ENCODE measurements at regions not wholly inside any gene's neighbourhood (a gene's known extent, or its start where the extent isn't known, plus 50 kb on each side); places are given as distances from the start of the nearest gene placed in this dataset.
"Not testable (repeated sequence)": the region's sequence is repeated elsewhere in the genome, so short reads cannot be mapped to it uniquely, and the experiment has no call there.

DNA sequence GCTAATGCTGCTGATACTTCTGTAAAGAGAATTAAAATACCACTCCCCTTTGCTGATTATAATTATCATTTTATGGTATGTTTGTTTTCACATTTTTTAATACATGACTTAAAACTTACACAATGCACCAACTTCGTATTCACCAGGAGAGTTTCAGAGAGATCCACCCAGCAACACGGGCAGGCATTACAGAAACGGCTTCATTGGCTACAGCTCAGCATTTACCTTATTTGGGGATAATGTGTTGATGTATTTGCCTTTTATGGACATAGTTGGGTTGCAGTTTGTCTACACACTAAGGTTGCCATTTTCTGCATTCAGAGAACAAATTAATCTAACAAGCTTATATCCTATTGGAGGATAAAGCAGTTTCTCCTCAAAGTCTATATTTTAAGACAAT is 423.6 kb downstream of the PRDM9 start:
- H3K36me3 Mint-ChIP-seq (ENCODE audit: low read depth), result no peaks in the 10 kb centered on the region
- no peaks in the 10 kb centered on the region for H3K4me1 Mint-ChIP-seq
- CTCF ChIA-PET, result no interaction called here
- DNase-seq, result no peak
- H3K4me3 Mint-ChIP-seq, result no peak overlapping the region
- no peaks in the 10 kb centered on the region for H3K27me3 Mint-ChIP-seq
- H3K9me3 Mint-ChIP-seq, result peaks cover 6% of the 10 kb centered on the region
- H3K27ac Mint-ChIP-seq, result no peak overlapping the region
- POLR2A ChIA-PET, result no interaction called here

DNA sequence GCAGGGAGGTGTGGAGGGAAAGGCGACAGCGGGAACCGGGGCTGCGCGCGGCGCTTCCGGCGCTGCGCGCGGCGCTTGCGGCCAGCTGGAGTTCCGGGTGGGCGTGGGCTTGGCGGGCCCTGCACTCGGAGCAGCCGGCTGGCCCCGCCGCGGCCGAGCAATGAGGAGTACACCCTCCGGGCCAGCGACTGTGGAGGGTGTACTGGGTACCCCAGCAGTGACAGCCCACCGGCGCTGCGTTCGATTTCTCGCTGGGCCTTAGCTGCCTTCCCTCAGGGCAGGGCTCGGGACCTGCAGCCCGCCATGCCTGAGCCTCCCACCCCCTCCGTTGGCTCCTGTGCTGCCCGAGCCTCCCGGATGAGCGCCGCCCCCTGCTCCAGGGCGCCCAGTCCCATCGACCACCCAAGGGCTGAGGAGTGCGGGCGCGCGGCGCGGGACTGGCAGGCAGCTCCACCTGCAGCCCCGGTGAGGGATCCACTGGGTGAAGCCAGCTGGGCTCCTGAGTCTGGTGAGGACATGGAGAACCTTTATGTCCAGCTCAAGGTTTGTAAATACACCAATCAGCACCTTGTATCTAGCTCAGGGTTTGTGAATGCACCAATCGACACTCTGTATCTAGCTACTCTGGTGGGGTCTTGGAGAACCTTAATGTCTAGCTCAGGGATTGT is 444.0 kb downstream of the PRDM9 start:
- H3K27me3 Mint-ChIP-seq; POLR2A ChIA-PET; H3K4me1 Mint-ChIP-seq; H3K36me3 Mint-ChIP-seq (ENCODE audit: low read depth); DNase-seq: not testable (repeated sequence)
- CTCF ChIA-PET, result interaction anchor here (0.5 kb wide), 1 partner anchor 1894 kb away, joined by 3 read pairs; no protein-coding TSS in a partner anchor
- peak overlapping the region; percentile 89 for H3K27ac Mint-ChIP-seq
- H3K4me3 Mint-ChIP-seq, result peak overlapping the region; percentile 65
- H3K9me3 Mint-ChIP-seq, result peaks cover 12% of the 10 kb centered on the region

DNA sequence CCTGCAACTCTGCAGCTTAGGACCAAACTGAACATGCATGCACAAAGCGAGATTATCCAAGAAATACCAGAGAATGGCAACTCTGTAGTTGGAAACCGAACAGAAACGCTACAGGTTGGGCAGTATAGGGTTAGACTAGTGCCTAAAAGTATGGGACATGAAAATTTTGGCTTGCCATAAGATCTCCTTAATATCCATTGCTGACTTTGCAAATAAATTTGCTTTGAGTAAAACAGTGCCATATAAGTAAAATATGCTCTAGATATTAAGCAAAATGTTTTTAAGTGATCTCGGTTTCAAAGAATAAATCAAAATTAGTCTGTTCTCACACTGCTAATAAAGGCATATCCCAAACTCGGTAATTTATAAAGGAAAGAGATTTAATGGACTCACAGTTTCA is 456.0 kb downstream of the PRDM9 start:
- Mint-ChIP-seq H3K4me3 (no peak overlapping the region), H3K27ac (no peak overlapping the region), H3K36me3 (ENCODE audit: low read depth) (no peaks in the 10 kb centered on the region), H3K4me1 (no peaks in the 10 kb centered on the region), H3K9me3 (peaks cover 2% of the 10 kb centered on the region), H3K27me3 (no peaks in the 10 kb centered on the region)
- CTCF ChIA-PET, result no interaction called here
- no peak for DNase-seq
- POLR2A ChIA-PET, result no interaction called here

DNA sequence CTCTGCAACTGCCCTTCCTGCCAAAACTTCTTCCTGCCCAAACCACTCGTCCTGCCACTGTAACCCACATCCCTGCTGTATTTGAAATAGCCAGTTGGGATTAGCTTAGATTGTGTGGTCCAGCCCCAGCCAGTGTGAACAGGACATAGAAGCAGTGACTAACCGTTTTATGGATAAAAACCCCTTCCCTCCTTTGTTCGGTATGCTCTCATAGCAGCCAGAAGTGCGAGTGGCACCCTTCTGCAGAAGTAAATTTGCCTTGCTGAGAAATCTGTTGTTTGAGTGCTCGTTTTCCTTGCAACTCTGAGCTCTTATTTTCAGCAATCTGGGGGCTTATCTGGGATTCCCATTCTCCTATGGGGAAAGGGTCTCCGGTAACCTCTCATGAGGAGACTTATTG is 470.0 kb downstream of the PRDM9 start:
- Mint-ChIP-seq H3K27me3 (no peaks in the 10 kb centered on the region), H3K27ac (no peak overlapping the region), H3K36me3 (ENCODE audit: low read depth) (no peaks in the 10 kb centered on the region), H3K9me3 (peaks cover 24% of the 10 kb centered on the region), H3K4me1 (no peaks in the 10 kb centered on the region), H3K4me3 (no peak overlapping the region)
- no peak for DNase-seq
- POLR2A ChIA-PET, result no interaction called here
- CTCF ChIA-PET, result interaction anchor here (0.6 kb wide), 1 partner anchor 660 kb away, joined by 3 read pairs; no protein-coding TSS in a partner anchor

DNA sequence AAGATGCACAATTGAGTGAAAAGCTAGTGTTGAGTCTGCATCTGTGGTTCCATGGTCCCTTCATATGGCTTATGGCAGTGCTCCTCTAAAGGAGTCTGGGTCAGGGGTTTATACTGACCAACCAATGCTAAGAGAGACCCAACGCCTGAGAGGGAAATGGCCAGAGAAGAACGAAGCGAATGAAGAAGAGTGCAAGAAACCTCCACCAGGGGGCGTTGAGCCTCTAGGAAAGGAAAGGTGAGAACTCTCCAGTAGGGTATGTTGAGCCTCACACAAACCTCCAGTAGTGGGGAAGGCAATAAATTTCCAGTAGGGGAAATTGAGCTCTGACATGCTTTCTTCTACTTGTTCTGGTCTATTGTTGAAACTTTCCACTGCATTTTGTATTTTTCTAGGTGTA is 470.6 kb downstream of the PRDM9 start:
- Mint-ChIP-seq H3K36me3 (ENCODE audit: low read depth) (no peaks in the 10 kb centered on the region), H3K4me1 (no peaks in the 10 kb centered on the region), H3K9me3 (peaks cover 24% of the 10 kb centered on the region), H3K27ac (no peak overlapping the region), H3K27me3 (no peaks in the 10 kb centered on the region), H3K4me3 (no peak overlapping the region)
- ChIA-PET POLR2A (no interaction called here), CTCF (no interaction called here)
- DNase-seq, result peak; percentile 8

DNA sequence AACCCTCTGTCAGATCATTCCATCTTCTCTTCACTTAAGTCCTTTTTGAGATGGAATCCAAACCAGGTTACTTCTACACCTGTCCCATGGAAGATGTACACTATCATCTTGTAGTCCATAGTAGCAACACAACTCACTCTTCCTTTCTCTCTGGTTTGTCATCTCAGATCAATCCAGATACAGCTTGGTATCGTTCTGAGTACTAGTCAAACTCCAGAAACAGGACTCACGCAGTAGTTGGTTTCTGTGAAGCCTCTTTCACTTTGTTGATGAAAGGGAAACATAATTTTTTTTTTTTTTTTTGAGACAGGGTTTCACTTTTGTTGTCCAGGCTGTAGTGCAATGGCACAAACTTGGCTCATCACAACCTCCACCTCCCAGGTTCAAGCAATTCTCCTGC is 484.0 kb downstream of the PRDM9 start:
- Mint-ChIP-seq H3K4me3 (no peak overlapping the region), H3K27me3 (no peaks in the 10 kb centered on the region), H3K36me3 (ENCODE audit: low read depth) (no peaks in the 10 kb centered on the region), H3K9me3 (peaks cover 3% of the 10 kb centered on the region), H3K27ac (no peak overlapping the region), H3K4me1 (no peaks in the 10 kb centered on the region)
- ChIA-PET CTCF (no interaction called here), POLR2A (no interaction called here)
- DNase-seq, result no peak

DNA sequence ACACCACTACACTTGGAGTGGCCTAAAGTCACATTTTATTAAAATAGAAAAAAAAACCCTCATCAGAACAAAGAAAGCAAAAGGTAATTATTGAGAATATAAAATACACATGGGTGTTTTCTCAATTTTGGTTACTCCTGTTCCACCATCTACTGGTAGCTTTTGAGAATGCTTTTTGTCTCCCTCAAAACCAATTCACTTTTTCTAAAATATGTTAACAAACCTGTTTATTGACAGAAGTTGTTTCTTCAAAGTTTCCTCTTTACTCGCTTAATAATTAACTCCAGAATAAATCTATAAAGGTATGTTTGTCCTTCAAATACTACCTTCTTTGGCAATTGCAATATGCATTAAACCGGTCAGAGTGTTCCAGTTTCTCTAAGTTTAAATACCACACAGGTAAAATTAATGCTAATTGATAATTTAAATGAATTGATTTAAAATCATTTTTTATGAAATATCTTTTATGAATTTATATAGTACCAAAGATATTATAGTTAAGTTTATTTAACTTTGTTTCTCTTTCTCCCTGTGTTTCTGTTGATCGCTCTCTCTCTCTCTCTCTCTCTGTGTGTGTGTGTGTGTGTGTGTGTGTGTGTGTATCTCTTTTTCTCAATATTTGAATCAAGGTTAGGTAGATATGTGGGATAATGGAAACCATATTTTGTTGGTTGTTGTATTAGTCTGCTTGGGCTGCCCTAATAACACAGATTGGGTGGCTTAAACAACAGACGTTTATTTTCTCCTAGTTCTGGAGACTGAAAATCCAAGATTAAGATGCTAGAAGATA is 487.4 kb downstream of the PRDM9 start:
- H3K9me3 Mint-ChIP-seq, result peaks cover 10% of the 10 kb centered on the region
- H3K27me3 Mint-ChIP-seq, result no peaks in the 10 kb centered on the region
- H3K27ac Mint-ChIP-seq, result no peak overlapping the region
- no peak for DNase-seq
- ChIA-PET CTCF (no interaction called here), POLR2A (no interaction called here)
- H3K4me3 Mint-ChIP-seq, result no peak overlapping the region
- no peaks in the 10 kb centered on the region for H3K36me3 Mint-ChIP-seq (ENCODE audit: low read depth)
- no peaks in the 10 kb centered on the region for H3K4me1 Mint-ChIP-seq

DNA sequence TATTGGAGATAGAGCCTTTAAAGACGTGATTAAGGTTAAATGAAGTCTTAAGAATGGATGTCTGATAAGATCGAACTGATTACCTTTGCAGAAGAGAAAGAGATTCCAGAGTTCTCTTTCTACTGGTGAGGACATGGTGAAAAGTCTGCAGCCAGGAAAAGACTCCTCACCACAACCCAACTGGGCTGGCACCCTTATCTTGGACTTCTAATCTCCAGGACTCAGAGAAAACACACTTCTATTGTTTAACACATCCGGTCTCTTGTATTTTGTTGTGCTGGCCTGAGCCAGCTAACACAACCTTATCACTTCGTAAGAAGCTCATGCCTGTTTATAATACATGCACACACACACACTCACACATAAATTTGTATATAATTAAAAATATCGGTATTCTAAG is 489.1 kb downstream of the PRDM9 start:
- DNase-seq, result no peak
- Mint-ChIP-seq H3K4me1 (no peaks in the 10 kb centered on the region), H3K27me3 (no peaks in the 10 kb centered on the region), H3K27ac (no peak overlapping the region), H3K9me3 (peaks cover 13% of the 10 kb centered on the region), H3K36me3 (ENCODE audit: low read depth) (no peaks in the 10 kb centered on the region), H3K4me3 (no peak overlapping the region)
- CTCF ChIA-PET, result no interaction called here
- POLR2A ChIA-PET, result no interaction called here

DNA sequence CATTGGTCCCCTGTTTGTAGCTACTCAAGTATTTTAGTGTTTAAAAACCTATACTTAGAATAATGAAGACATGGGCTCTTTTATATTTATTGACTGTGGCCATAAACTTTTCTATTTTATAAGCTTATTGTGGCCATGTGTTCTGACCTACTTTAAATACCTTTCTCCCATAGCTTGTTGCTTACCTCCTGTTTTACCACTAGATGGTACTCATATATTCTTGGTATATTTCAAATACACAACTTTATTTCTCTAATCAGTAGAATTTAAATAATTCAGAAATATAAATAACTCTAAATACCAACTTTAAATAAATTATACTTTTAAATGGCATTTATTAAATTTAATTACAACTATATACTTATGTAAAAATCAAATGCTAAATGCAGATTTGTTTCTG is 498.0 kb downstream of the PRDM9 start:
- no peaks in the 10 kb centered on the region for H3K36me3 Mint-ChIP-seq (ENCODE audit: low read depth)
- no peaks in the 10 kb centered on the region for H3K4me1 Mint-ChIP-seq
- H3K27ac Mint-ChIP-seq, result no peak overlapping the region
- peaks cover 9% of the 10 kb centered on the region for H3K9me3 Mint-ChIP-seq
- H3K27me3 Mint-ChIP-seq, result no peaks in the 10 kb centered on the region
- ChIA-PET POLR2A (no interaction called here), CTCF (no interaction called here)
- DNase-seq, result no peak
- H3K4me3 Mint-ChIP-seq, result no peak overlapping the region

DNA sequence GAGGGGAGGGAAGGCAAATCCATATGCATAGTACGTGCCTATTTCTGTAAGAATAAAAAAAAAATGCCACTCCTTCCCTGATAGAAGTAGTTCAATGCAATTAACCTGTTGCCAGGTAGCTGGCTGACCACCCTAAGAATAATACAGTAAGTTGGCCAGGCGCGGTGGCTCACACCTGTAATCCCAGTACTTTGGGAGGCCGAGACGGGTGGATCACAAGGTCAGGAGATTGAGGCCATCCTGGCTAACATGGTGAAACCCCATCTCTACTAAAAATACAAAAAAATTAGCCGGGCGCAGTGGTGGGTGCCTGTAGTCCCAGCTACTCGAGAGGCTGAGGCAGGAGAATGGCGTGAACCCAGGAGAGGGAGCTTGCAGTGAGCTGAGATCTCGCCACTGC is 510.3 kb downstream of the PRDM9 start:
- DNase-seq; H3K9me3 Mint-ChIP-seq; POLR2A ChIA-PET; H3K4me3 Mint-ChIP-seq; H3K27ac Mint-ChIP-seq; H3K27me3 Mint-ChIP-seq; H3K36me3 Mint-ChIP-seq (ENCODE audit: low read depth); H3K4me1 Mint-ChIP-seq; CTCF ChIA-PET: not testable (repeated sequence)

DNA sequence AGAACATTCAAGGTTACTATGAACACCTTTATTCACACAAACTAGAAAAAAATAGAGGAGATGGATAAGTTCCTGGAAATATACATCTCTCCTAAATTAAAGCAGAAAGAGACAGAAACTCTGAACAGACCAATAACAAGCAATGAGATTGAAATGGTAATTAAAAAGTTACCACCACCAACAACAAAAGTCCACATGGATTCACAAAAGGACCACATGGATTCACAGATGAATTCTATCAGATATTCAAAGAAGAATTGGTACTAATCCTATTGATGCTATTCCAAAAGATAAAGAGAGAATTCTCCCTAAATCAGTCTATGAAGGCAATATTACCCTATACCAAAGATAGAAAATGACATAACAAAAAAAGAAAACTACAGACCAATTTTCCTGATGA is 518.9 kb downstream of the PRDM9 start:
- H3K4me1 Mint-ChIP-seq, result no peaks in the 10 kb centered on the region
- no peaks in the 10 kb centered on the region for H3K27me3 Mint-ChIP-seq
- no peak for DNase-seq
- H3K27ac Mint-ChIP-seq, result no peak overlapping the region
- POLR2A ChIA-PET, result no interaction called here
- H3K36me3 Mint-ChIP-seq (ENCODE audit: low read depth), result no peaks in the 10 kb centered on the region
- H3K4me3 Mint-ChIP-seq, result no peak overlapping the region
- H3K9me3 Mint-ChIP-seq, result peaks cover 27% of the 10 kb centered on the region
- CTCF ChIA-PET, result no interaction called here

DNA sequence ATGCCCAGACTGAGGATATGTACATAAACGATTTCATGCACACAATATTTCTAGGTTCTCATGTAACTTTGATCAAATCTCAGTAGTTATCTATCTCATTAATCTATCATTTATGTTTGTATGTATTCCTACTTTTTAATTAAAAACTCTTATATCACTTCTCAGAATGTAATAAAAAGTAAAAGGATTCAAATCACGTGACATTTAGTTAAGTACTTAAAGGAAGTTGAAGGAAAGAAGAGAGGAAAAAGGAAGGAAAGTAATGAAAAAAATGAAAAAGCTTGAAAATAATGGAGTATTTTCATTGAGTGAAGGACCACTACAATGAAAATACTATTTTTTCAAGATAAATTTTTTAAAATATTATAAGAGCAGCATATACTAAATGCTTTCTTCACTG is 535.3 kb downstream of the PRDM9 start:
- Mint-ChIP-seq H3K36me3 (ENCODE audit: low read depth) (no peaks in the 10 kb centered on the region), H3K4me1 (no peaks in the 10 kb centered on the region), H3K27me3 (no peaks in the 10 kb centered on the region), H3K27ac (no peak overlapping the region), H3K9me3 (peaks cover 6% of the 10 kb centered on the region), H3K4me3 (no peak overlapping the region)
- POLR2A ChIA-PET, result no interaction called here
- no peak for DNase-seq
- CTCF ChIA-PET, result no interaction called here

DNA sequence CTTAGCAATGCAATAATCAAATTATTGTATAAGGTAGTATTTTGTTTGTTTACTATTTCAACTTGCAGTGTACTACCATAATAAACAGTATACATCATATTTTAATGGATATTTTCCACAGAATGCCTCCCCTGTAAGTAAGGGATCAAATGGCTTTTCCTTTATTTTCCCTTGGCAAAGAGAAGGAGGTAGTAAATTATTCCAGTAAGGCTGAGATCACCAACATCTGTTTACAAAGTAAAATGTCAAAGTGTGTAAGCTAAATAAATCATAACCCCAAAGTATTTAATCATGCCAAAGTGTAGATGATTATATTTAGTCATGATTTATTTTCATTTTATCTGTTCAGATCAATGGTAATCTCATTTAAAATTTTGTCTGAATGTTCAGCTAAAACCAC is 537.6 kb downstream of the PRDM9 start:
- Mint-ChIP-seq H3K36me3 (ENCODE audit: low read depth) (no peaks in the 10 kb centered on the region), H3K9me3 (peaks cover 8% of the 10 kb centered on the region)
- POLR2A ChIA-PET, result no interaction called here

DNA sequence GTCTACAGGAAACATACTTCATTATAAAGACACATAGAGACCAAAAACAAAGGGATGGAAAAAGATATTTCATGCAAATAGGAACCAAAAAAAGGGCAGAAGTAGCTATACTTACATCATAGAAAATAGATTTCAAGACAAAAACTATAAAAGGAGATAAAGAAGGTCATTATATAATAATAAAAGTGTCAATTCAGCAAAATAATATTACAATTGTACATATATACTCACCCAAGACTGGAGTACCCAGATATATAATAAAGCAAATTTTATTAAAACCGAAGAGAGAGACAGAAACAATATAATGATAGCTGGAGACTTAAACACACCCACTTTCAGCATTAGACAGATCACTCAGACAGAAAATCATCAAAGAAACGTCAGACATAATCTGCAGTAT is 546.3 kb downstream of the PRDM9 start:
- Mint-ChIP-seq H3K27me3 (no peaks in the 10 kb centered on the region), H3K4me3 (no peak overlapping the region), H3K27ac (no peak overlapping the region), H3K4me1 (no peaks in the 10 kb centered on the region), H3K9me3 (peaks cover 31% of the 10 kb centered on the region), H3K36me3 (ENCODE audit: low read depth) (no peaks in the 10 kb centered on the region)
- DNase-seq, result no peak
- ChIA-PET CTCF (no interaction called here), POLR2A (no interaction called here)

More for the DNA sequence above, 537.6 kb downstream of the PRDM9 start:
- no peak for DNase-seq
- no peak overlapping the region for H3K27ac Mint-ChIP-seq
- H3K4me3 Mint-ChIP-seq, result no peak overlapping the region
- no peaks in the 10 kb centered on the region for H3K27me3 Mint-ChIP-seq
- H3K4me1 Mint-ChIP-seq, result no peaks in the 10 kb centered on the region
- CTCF ChIA-PET, result no interaction called here

Data from activated CD4-positive, alpha-beta T cell treated with anti-CD3 and anti-CD28 coated beads, Interleukin-2, amount 10 ng/mL, durations not matched to agents 7 days and 5 days (primary cell).